Keratinocyte (primary cell): ENCODE measurements at regions not wholly inside any gene's neighbourhood (a gene's known extent, or its start where the extent isn't known, plus 50 kb on each side); places are given as distances from the start of the nearest gene placed in this dataset.

Experiments used
- DNase-seq: peaks from one replicate; pipeline ENCODE4 v3.0.0-alpha.2; 2011; ENCODE audit warnings: low read depth, missing footprints, low spot score
- FAIRE-seq: peaks from 2 replicates; lab custom pipeline; 2011; peaks lifted over from hg19 to GRCh38; lab: Jason Lieb, UNC
- H2AFZ ChIP-seq: 2 replicates; pipeline ENCODE4 v1.6.0; 2012; ENCODE audit warnings: low read length, control low read depth, inconsistent platforms; ENCODE audit not compliant: control insufficient read depth
- H3K27ac ChIP-seq: 2 replicates; pipeline ENCODE4 v1.5.1; 2011; ENCODE audit warnings: low read length; ENCODE audit not compliant: control insufficient read depth, insufficient read depth
- H3K27me3 ChIP-seq: 3 replicates; pipeline ENCODE4 v1.6.0; 2011; ENCODE audit warnings: low read length; ENCODE audit not compliant: control insufficient read depth, insufficient read depth; ENCODE audit errors: extremely low read depth
- H3K36me3 ChIP-seq, 2 experiments: 2 replicates in 1 of 2; 3 replicates in 1 of 2; pipeline ENCODE4 v1.5.1; 2011; ENCODE audit warnings: low read length in 2 of 2, mild to moderate bottlenecking in 1 of 2; ENCODE audit not compliant: control insufficient read depth in 2 of 2, insufficient read depth in 2 of 2; ENCODE audit errors: extremely low read depth in 1 of 2
- H3K4me1 ChIP-seq: 3 replicates; pipeline ENCODE4 v1.5.1; 2011; ENCODE audit warnings: low read length; ENCODE audit not compliant: control insufficient read depth, insufficient read depth; ENCODE audit errors: extremely low read depth
- H3K4me2 ChIP-seq: 3 replicates; pipeline ENCODE4 v1.6.0; 2011; ENCODE audit warnings: low read depth, low read length; ENCODE audit not compliant: control insufficient read depth, insufficient read depth; ENCODE audit errors: extremely low read depth
- H3K4me3 ChIP-seq, 3 experiments: fragments of 200-600 bp in 1 of 3; sonication (generic) in 1 of 3; 2 replicates in 2 of 3; 3 replicates in 1 of 3; pipeline ENCODE4 v1.5.1; 2011 to 2016; ENCODE audit warnings: low read length in 3 of 3, mild to moderate bottlenecking in 3 of 3, control low read depth in 2 of 3, inconsistent platforms in 1 of 3, low read depth in 1 of 3, mixed read lengths in 1 of 3, mixed run types in 1 of 3, moderate library complexity in 1 of 3; ENCODE audit not compliant: control insufficient read depth in 2 of 3, insufficient read depth in 2 of 3; ENCODE audit errors: extremely low read depth in 1 of 3
- H3K79me2 ChIP-seq: 2 replicates; pipeline ENCODE4 v1.6.0; 2012; ENCODE audit warnings: low read length; ENCODE audit not compliant: control insufficient read depth, insufficient read depth
- H3K9ac ChIP-seq: 3 replicates; pipeline ENCODE4 v1.6.0; 2011; ENCODE audit warnings: low read length; ENCODE audit not compliant: control insufficient read depth, insufficient read depth; ENCODE audit errors: extremely low read depth
- H3K9me1 ChIP-seq: 3 replicates; pipeline ENCODE4 v1.6.0; 2011; ENCODE audit warnings: low read length; ENCODE audit not compliant: control insufficient read depth, insufficient read depth; ENCODE audit errors: extremely low read depth
- H3K9me3 ChIP-seq: 2 replicates; pipeline ENCODE4 v1.5.1; 2012; ENCODE audit warnings: low read depth, low read length; ENCODE audit not compliant: control insufficient read depth
- H4K20me1 ChIP-seq: 3 replicates; pipeline ENCODE4 v1.6.0; 2011; ENCODE audit warnings: low read length; ENCODE audit not compliant: control insufficient read depth, insufficient read depth; ENCODE audit errors: extremely low read depth
- CTCF ChIP-seq, 3 experiments: IDR thresholded peaks in 1 of 3; conservative IDR thresholded peaks in 1 of 3; optimal IDR thresholded peaks in 1 of 3; 2 replicates in 2 of 3; 3 replicates in 1 of 3; pipeline versions ENCODE3 to v1.5.1; 2011; ENCODE audit warnings: low read length in 3 of 3, mild to moderate bottlenecking in 3 of 3, moderate library complexity in 2 of 3, control low read depth in 1 of 3, inconsistent platforms in 1 of 3; ENCODE audit not compliant: insufficient read depth in 2 of 3; ENCODE audit errors: extremely low read depth in 1 of 3
- EZH2 ChIP-seq: IDR thresholded peaks from one replicate; pipeline ENCODE4 v1.6.1; 2012; ENCODE audit warnings: inconsistent platforms, mild to moderate bottlenecking, low read length, moderate library complexity
- dilution Hi-C: fragments of 300-500 bp; cut with MboI; formaldehyde crosslinking; loops from one replicate; pipeline ENCODE4 v1.7.0; 2020; ENCODE audit warnings: low sequenced_read_pairs; ENCODE audit not compliant: extremely low pct_ligation_motif_present

DNA sequence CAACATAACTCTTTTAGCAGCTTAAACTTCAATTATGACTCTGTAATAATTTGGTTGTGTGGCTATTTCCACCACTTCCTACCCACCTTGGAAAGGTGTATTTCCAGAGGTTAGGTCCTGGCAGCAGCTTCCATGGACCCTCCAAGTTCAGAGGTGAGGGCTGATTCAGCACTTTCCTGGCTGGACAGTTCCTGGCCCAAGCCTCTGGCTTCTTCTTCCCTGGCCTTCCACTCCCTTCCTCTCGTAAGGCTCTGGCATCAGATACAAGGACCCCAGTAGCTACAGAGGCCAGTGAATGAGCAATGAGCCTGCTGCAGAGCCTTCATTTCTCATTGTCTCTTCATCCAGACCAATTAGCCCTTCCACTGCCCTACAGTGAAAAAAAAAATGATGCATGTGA lies 98.1 kb upstream of the KIRREL3 start:
- no peak overlapping the region for H3K4me2 ChIP-seq
- H3K27ac ChIP-seq, result no peak overlapping the region
- no peaks in the 10 kb centered on the region for H3K9me1 ChIP-seq
- FAIRE-seq (no peak), DNase-seq (no peak)
- dilution Hi-C loops, result no loop called here
- H3K9me3 ChIP-seq, result no peaks in the 10 kb centered on the region
- TF ChIP-seq EZH2, result no peak
- no peak for TF ChIP-seq CTCF (optimal IDR thresholded peaks at IDR 0.05 in 1 of 3, IDR thresholded peaks at IDR 0.05 in 1 of 3, conservative IDR thresholded peaks at IDR 0.05 in 1 of 3; ENCODE audit: extremely low read depth in 1 of 3, insufficient read depth in 2 of 3, low read length in 3 of 3)
- no peaks in the 10 kb centered on the region for H3K36me3 ChIP-seq
- H3K4me1 ChIP-seq, result no peaks in the 10 kb centered on the region
- H4K20me1 ChIP-seq, result no peaks in the 10 kb centered on the region
- no peak overlapping the region for H2AFZ ChIP-seq
- no peak overlapping the region for H3K9ac ChIP-seq
- no peaks in the 10 kb centered on the region for H3K27me3 ChIP-seq
- no peaks in the 10 kb centered on the region for H3K79me2 ChIP-seq
- H3K4me3 ChIP-seq, result no peak overlapping the region

GRCh38 chr11:127080735-127081134 lies 80.2 kb upstream of the KIRREL3 start:
- Histone ChIP-seq H3K27ac (no peak overlapping the region), H3K9me1 (no peaks in the 10 kb centered on the region), H3K9me3 (no peaks in the 10 kb centered on the region), H3K27me3 (no peaks in the 10 kb centered on the region), H3K9ac (no peak overlapping the region), H3K4me1 (no peaks in the 10 kb centered on the region), H3K79me2 (no peaks in the 10 kb centered on the region), H3K4me3 (no peak overlapping the region), H4K20me1 (no peaks in the 10 kb centered on the region), H3K4me2 (no peak overlapping the region), H3K36me3 (no peaks in the 10 kb centered on the region), H2AFZ (no peak overlapping the region)
- FAIRE-seq (no peak), DNase-seq (no peak)
- dilution Hi-C loops, result no loop called here
- TF ChIP-seq EZH2 (no peak), CTCF (optimal IDR thresholded peaks at IDR 0.05 in 1 of 3, IDR thresholded peaks at IDR 0.05 in 1 of 3, conservative IDR thresholded peaks at IDR 0.05 in 1 of 3; ENCODE audit: extremely low read depth in 1 of 3, insufficient read depth in 2 of 3, low read length in 3 of 3) (no peak)
